HEK293 (cell line): ENCODE measurements at regions not wholly inside any gene's neighbourhood (a gene's known extent, or its start where the extent isn't known, plus 50 kb on each side); places are given as distances from the start of the nearest gene placed in this dataset.
"Not testable (repeated sequence)": the region's sequence is repeated elsewhere in the genome, so short reads cannot be mapped to it uniquely, and the experiment has no call there.

ENCODE experiments used
- KLF16 ChIP-seq: fragments of 450-650 bp; formaldehyde crosslinking; IDR thresholded peaks from 2 replicates; pipeline ENCODE4 v1.5.1; 2017; ENCODE audit warnings: missing biosample characterization, missing genetic modification characterization
- ZNF350 ChIP-seq: fragments of 450-650 bp; formaldehyde crosslinking; IDR thresholded peaks from 2 replicates; pipeline ENCODE4 v1.5.0; 2017; ENCODE audit warnings: missing biosample characterization, mild to moderate bottlenecking, missing genetic modification characterization
- ZNF561 ChIP-seq: fragments of 450-650 bp; IDR thresholded peaks from 2 replicates; pipeline ENCODE4 v1.5.1; 2018; ENCODE audit warnings: missing biosample characterization, missing genetic modification characterization, borderline replicate concordance
- TF ChIP-seq, protein P1 (sequence below): fragments of 450-650 bp; formaldehyde crosslinking; IDR thresholded peaks from 2 replicates; pipeline ENCODE4 v1.5.1; 2016; ENCODE audit warnings: missing biosample characterization, missing genetic modification characterization, borderline replicate concordance

DNA sequence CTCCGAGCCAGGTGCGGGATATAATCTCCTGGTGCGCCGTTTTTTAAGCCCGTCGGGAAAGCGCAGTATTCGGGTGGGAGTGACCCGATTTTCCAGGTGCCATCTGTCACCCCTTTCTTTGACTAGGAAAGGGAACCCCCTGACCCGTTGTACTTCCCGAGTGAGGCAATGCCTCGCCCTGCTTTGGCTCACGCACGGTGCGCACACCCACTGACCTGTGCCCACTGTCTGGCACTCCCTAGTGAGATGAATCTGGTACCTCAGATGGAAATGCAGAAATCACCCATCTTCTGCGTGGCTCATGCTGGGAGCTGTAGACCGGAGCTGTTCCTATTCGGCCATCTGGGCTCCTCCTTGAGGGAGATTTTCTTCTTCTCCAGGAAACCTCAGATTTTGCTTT is 1135.1 kb upstream of the DIAPH2 start:
- TF ChIP-seq ZNF350; ZNF561 (tag by site-specific recombination); KLF16: not testable (repeated sequence)
- TF ChIP-seq, protein P1, sequence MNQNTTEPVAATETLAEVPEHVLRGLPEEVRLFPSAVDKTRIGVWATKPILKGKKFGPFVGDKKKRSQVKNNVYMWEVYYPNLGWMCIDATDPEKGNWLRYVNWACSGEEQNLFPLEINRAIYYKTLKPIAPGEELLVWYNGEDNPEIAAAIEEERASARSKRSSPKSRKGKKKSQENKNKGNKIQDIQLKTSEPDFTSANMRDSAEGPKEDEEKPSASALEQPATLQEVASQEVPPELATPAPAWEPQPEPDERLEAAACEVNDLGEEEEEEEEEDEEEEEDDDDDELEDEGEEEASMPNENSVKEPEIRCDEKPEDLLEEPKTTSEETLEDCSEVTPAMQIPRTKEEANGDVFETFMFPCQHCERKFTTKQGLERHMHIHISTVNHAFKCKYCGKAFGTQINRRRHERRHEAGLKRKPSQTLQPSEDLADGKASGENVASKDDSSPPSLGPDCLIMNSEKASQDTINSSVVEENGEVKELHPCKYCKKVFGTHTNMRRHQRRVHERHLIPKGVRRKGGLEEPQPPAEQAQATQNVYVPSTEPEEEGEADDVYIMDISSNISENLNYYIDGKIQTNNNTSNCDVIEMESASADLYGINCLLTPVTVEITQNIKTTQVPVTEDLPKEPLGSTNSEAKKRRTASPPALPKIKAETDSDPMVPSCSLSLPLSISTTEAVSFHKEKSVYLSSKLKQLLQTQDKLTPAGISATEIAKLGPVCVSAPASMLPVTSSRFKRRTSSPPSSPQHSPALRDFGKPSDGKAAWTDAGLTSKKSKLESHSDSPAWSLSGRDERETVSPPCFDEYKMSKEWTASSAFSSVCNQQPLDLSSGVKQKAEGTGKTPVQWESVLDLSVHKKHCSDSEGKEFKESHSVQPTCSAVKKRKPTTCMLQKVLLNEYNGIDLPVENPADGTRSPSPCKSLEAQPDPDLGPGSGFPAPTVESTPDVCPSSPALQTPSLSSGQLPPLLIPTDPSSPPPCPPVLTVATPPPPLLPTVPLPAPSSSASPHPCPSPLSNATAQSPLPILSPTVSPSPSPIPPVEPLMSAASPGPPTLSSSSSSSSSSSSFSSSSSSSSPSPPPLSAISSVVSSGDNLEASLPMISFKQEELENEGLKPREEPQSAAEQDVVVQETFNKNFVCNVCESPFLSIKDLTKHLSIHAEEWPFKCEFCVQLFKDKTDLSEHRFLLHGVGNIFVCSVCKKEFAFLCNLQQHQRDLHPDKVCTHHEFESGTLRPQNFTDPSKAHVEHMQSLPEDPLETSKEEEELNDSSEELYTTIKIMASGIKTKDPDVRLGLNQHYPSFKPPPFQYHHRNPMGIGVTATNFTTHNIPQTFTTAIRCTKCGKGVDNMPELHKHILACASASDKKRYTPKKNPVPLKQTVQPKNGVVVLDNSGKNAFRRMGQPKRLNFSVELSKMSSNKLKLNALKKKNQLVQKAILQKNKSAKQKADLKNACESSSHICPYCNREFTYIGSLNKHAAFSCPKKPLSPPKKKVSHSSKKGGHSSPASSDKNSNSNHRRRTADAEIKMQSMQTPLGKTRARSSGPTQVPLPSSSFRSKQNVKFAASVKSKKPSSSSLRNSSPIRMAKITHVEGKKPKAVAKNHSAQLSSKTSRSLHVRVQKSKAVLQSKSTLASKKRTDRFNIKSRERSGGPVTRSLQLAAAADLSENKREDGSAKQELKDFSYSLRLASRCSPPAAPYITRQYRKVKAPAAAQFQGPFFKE (tag by site-specific recombination) = not testable (repeated sequence)
